ENCODE measurements at regions not wholly inside any gene's neighbourhood (a gene's known extent, or its start where the extent isn't known, plus 50 kb on each side); places are given as distances from the start of the nearest gene placed in this dataset.

GRCh38 chr13:78402708-78403400 lies 200.5 kb downstream of the POU4F1 start:
- Mint-ChIP-seq H3K27ac (ENCODE audit: unreplicated experiment) (no peak overlapping the region), H3K27me3 (ENCODE audit: unreplicated experiment) (no peaks in the 10 kb centered on the region), H3K9me3 (ENCODE audit: unreplicated experiment) (no peaks in the 10 kb centered on the region), H3K4me3 (ENCODE audit: unreplicated experiment) (no peak overlapping the region), H3K36me3 (ENCODE audit: low read depth, unreplicated experiment) (no peaks in the 10 kb centered on the region), H3K4me1 (ENCODE audit: unreplicated experiment) (no peaks in the 10 kb centered on the region)
- DNase-seq (ENCODE audit: low spot score), result no peak
- TF ChIP-seq CTCF (IDR thresholded peaks at IDR 0.05; ENCODE audit: unreplicated experiment), result no peak

GRCh38 chr13:78401873-78402707 lies 201.3 kb downstream of the POU4F1 start:
- TF ChIP-seq CTCF (IDR thresholded peaks at IDR 0.05; ENCODE audit: unreplicated experiment), result no peak
- H3K27me3 Mint-ChIP-seq (ENCODE audit: unreplicated experiment), result no peaks in the 10 kb centered on the region
- no peaks in the 10 kb centered on the region for H3K9me3 Mint-ChIP-seq (ENCODE audit: unreplicated experiment)
- H3K4me3 Mint-ChIP-seq (ENCODE audit: unreplicated experiment), result no peak overlapping the region
- no peaks in the 10 kb centered on the region for H3K36me3 Mint-ChIP-seq (ENCODE audit: low read depth, unreplicated experiment)
- no peak overlapping the region for H3K27ac Mint-ChIP-seq (ENCODE audit: unreplicated experiment)
- H3K4me1 Mint-ChIP-seq (ENCODE audit: unreplicated experiment), result no peaks in the 10 kb centered on the region
- no peak for DNase-seq (ENCODE audit: low spot score)

- TF ChIP-seq CTCF (IDR thresholded peaks at IDR 0.05; ENCODE audit: unreplicated experiment), result no peak
- Mint-ChIP-seq H3K27ac (ENCODE audit: unreplicated experiment) (no peak overlapping the region), H3K36me3 (ENCODE audit: low read depth, unreplicated experiment) (no peaks in the 10 kb centered on the region), H3K9me3 (ENCODE audit: unreplicated experiment) (no peaks in the 10 kb centered on the region), H3K4me1 (ENCODE audit: unreplicated experiment) (peaks cover 2% of the 10 kb centered on the region), H3K4me3 (ENCODE audit: unreplicated experiment) (no peak overlapping the region), H3K27me3 (ENCODE audit: unreplicated experiment) (no peaks in the 10 kb centered on the region)
- no peak for DNase-seq (ENCODE audit: low spot score)
Observed at GRCh38 chr13:78398743-78399410, 204.5 kb downstream of the POU4F1 start.

- H3K27me3 Mint-ChIP-seq (ENCODE audit: unreplicated experiment), result no peaks in the 10 kb centered on the region
- DNase-seq (ENCODE audit: low spot score), result no peak
- H3K36me3 Mint-ChIP-seq (ENCODE audit: low read depth, unreplicated experiment), result no peaks in the 10 kb centered on the region
- H3K4me1 Mint-ChIP-seq (ENCODE audit: unreplicated experiment), result peaks cover 13% of the 10 kb centered on the region
- no peak overlapping the region for H3K4me3 Mint-ChIP-seq (ENCODE audit: unreplicated experiment)
- H3K9me3 Mint-ChIP-seq (ENCODE audit: unreplicated experiment), result no peaks in the 10 kb centered on the region
- TF ChIP-seq CTCF (IDR thresholded peaks at IDR 0.05; ENCODE audit: unreplicated experiment), result no peak
- H3K27ac Mint-ChIP-seq (ENCODE audit: unreplicated experiment), result no peak overlapping the region
Observed at GRCh38 chr13:78393286-78394142, 209.8 kb downstream of the POU4F1 start.
